Endothelial cell of umbilical vein (primary cell): ENCODE measurements at regions not wholly inside any gene's neighbourhood (a gene's known extent, or its start where the extent isn't known, plus 50 kb on each side); places are given as distances from the start of the nearest gene placed in this dataset.

Experiments
- BruUV-seq: library from RNA; stranded (reverse); fragments of 400-500 nt; replicated peaks from 2 replicates; lab custom pipeline; 2021; lab: Mats Ljungman, UMichigan
- CTCF ChIA-PET: fragments of 300-600, 350-600 bp; sonication (Branson Sonifier 250); formaldehyde crosslinking; loops from one replicate; lab custom pipeline; 2021; ENCODE audit warnings: antibody characterized with exemption, inconsistent platforms; lab: Charles Lee
- POLR2A ChIA-PET: fragments of 300-600, 350-600 bp; sonication (Branson Sonifier 250); formaldehyde crosslinking; loops from one replicate; lab custom pipeline; 2021; ENCODE audit warnings: antibody characterized with exemption, inconsistent platforms; lab: Charles Lee
- DNase-seq: peaks from one replicate; pipeline ENCODE4 v3.0.0-alpha.2; 2011; ENCODE audit warnings: low read depth, low spot score
- FAIRE-seq: peaks from 2 replicates; lab custom pipeline; 2011; peaks lifted over from hg19 to GRCh38; lab: Jason Lieb, UNC
- H2AFZ ChIP-seq: 2 replicates; pipeline ENCODE4 v1.6.0; 2012; ENCODE audit warnings: low read depth, low read length, control low read depth, inconsistent platforms
- H3K27ac ChIP-seq: 2 replicates; pipeline ENCODE4 v1.5.1; 2011; ENCODE audit warnings: low read depth, mild to moderate bottlenecking, control low read depth, low read length, moderate library complexity; ENCODE audit not compliant: insufficient read depth
- H3K27me3 ChIP-seq, 2 experiments: 2 replicates each; pipeline versions ENCODE4 v1.6.0 to v1.6.1; 2011; ENCODE audit warnings: low read length in 2 of 2, mixed read lengths in 1 of 2; ENCODE audit not compliant: control insufficient read depth in 2 of 2, insufficient read depth in 2 of 2
- H3K36me3 ChIP-seq, 2 experiments: 2 replicates in 1 of 2; 3 replicates in 1 of 2; pipeline ENCODE4 v1.5.1; 2011; ENCODE audit warnings: low read length in 2 of 2, mild to moderate bottlenecking in 1 of 2, moderate library complexity in 1 of 2; ENCODE audit not compliant: control insufficient read depth in 2 of 2, insufficient read depth in 2 of 2; ENCODE audit errors: extremely low read depth in 1 of 2
- H3K4me1 ChIP-seq: 3 replicates; pipeline ENCODE4 v1.5.1; 2011; ENCODE audit warnings: mild to moderate bottlenecking, low read length; ENCODE audit not compliant: control insufficient read depth, insufficient read depth; ENCODE audit errors: extremely low read depth
- H3K4me2 ChIP-seq: 2 replicates; pipeline ENCODE4 v1.6.1; 2011; ENCODE audit warnings: low read length, control low read depth, mixed read lengths; ENCODE audit not compliant: insufficient read depth
- H3K4me3 ChIP-seq, 3 experiments: fragments of 200-600 bp in 1 of 3; sonication (generic), shearing (Covaris generic) in 1 of 3; replicated peaks in 1 of 3; 2 replicates each; pipeline ENCODE4 v1.5.1; 2011 to 2016; ENCODE audit warnings: control low read depth in 3 of 3, low read length in 3 of 3, mild to moderate bottlenecking in 2 of 3, inconsistent platforms in 1 of 3, low read depth in 1 of 3, moderate library complexity in 1 of 3; ENCODE audit not compliant: insufficient read depth in 1 of 3
- H3K79me2 ChIP-seq: 2 replicates; pipeline ENCODE4 v1.6.0; 2012; ENCODE audit warnings: low read length, inconsistent platforms; ENCODE audit not compliant: control insufficient read depth, insufficient read depth
- H3K9ac ChIP-seq: replicated peaks from 2 replicates; pipeline ENCODE3; 2011; ENCODE audit warnings: low read length, control low read depth; ENCODE audit not compliant: insufficient read depth; ENCODE audit errors: extremely low read depth
- H3K9me1 ChIP-seq: replicated peaks from 3 replicates; pipeline ENCODE4 v1.6.0; 2011; ENCODE audit warnings: mild to moderate bottlenecking, low read length; ENCODE audit not compliant: control insufficient read depth, insufficient read depth; ENCODE audit errors: extremely low read depth
- H3K9me3 ChIP-seq: replicated peaks from 2 replicates; pipeline ENCODE4 v1.5.1; 2012; ENCODE audit warnings: low read length, inconsistent platforms; ENCODE audit not compliant: control insufficient read depth, insufficient read depth
- H4K20me1 ChIP-seq: replicated peaks from 2 replicates; pipeline ENCODE3; 2011; ENCODE audit warnings: mild to moderate bottlenecking, low read length; ENCODE audit not compliant: control insufficient read depth, insufficient read depth; ENCODE audit errors: extremely low read depth
- CTCF ChIP-seq, 2 donors: IDR thresholded peaks; 1 replicate in 1 of 2; 2 replicates in 1 of 2; pipeline ENCODE4 v1.5.1; 2011; ENCODE audit warnings: low read length in 2 of 2, mild to moderate bottlenecking in 2 of 2, moderate library complexity in 2 of 2, control low read depth in 1 of 2, inconsistent platforms in 1 of 2, low read depth in 1 of 2; ENCODE audit not compliant: insufficient read depth in 1 of 2; ENCODE audit errors: extremely low read depth in 1 of 2
- EZH2 ChIP-seq: IDR thresholded peaks from 2 replicates; pipeline ENCODE4 v1.6.1; 2012; ENCODE audit warnings: borderline replicate concordance, low read depth, mild to moderate bottlenecking, moderate library complexity, low read length, inconsistent platforms; ENCODE audit not compliant: severe bottlenecking
- FOS ChIP-seq: IDR thresholded peaks from 2 replicates; pipeline ENCODE4 v1.6.1; 2011; ENCODE audit warnings: mild to moderate bottlenecking, low read length, moderate library complexity, borderline replicate concordance; ENCODE audit not compliant: insufficient read depth
- GATA2 ChIP-seq: IDR thresholded peaks from 2 replicates; pipeline ENCODE4 v1.7.0; 2011; ENCODE audit warnings: low read depth, mild to moderate bottlenecking, moderate library complexity, mixed read lengths, low read length; ENCODE audit not compliant: insufficient read length, insufficient read depth
- JUN ChIP-seq: IDR thresholded peaks from 2 replicates; pipeline ENCODE4 v1.6.1; 2011; ENCODE audit warnings: borderline replicate concordance, low read depth; ENCODE audit not compliant: insufficient read length, insufficient read depth
- MAX ChIP-seq: IDR thresholded peaks from 2 replicates; pipeline ENCODE4 v1.6.1; 2011; ENCODE audit not compliant: insufficient read depth, insufficient read length
- MYC ChIP-seq: IDR thresholded peaks from one replicate; pipeline ENCODE4 v1.6.1; 2011; ENCODE audit warnings: mild to moderate bottlenecking, low read depth, low read length
- POLR2A ChIP-seq: IDR thresholded peaks from 2 replicates; pipeline ENCODE4 v1.6.1; 2012; ENCODE audit warnings: low read depth, mild to moderate bottlenecking, control low read depth, low read length
- POLR2AphosphoS5 ChIP-seq: IDR thresholded peaks from 2 replicates; pipeline ENCODE4 v1.6.1; 2012; ENCODE audit warnings: low read depth, mild to moderate bottlenecking, control low read depth, low read length, moderate library complexity; ENCODE audit not compliant: insufficient read depth
- dilution Hi-C: fragments of 300-500 bp; cut with MboI; formaldehyde crosslinking; loops from one replicate; pipeline ENCODE4 v1.15.0; 2019; ENCODE audit warnings: low sequenced_read_pairs; ENCODE audit not compliant: extremely low pct_ligation_motif_present
- intact Hi-C: fragments of 100-400 bp; cut with micrococcal nuclease; formaldehyde crosslinking; loops from one replicate; pipeline ENCODE4 v1.10.0; 2022

GRCh38 chrX:70998411-70999027 is 67.6 kb upstream of the SLC7A3 start:
- Histone ChIP-seq H4K20me1 (no peaks in the 10 kb centered on the region), H3K4me1 (no peaks in the 10 kb centered on the region), H3K9ac (no peak overlapping the region), H3K4me3 (no peak overlapping the region), H3K9me3 (no peaks in the 10 kb centered on the region), H3K36me3 (no peaks in the 10 kb centered on the region), H3K4me2 (no peak overlapping the region), H3K27me3 (peaks cover 0 to 2% of the 10 kb centered on the region in 2 experiments), H2AFZ (no peak overlapping the region), H3K27ac (no peak overlapping the region), H3K9me1 (no peaks in the 10 kb centered on the region), H3K79me2 (no peaks in the 10 kb centered on the region)
- TF ChIP-seq POLR2A (no peak), CTCF (IDR thresholded peaks at IDR 0.05; ENCODE audit: extremely low read depth in 1 of 2, insufficient read depth in 1 of 2, low read depth in 1 of 2, low read length in 2 of 2) (peak in 1 of 2 donors; percentile 8)
- ChIA-PET POLR2A (no interaction called here), CTCF (no interaction called here)
- no TSS peak for BruUV-seq
- FAIRE-seq (no peak), DNase-seq (peak; percentile 9)
- dilution Hi-C loops (no loop called here), intact Hi-C loops (loop anchor here (1.0 to 10.0 kb wide), 2 partner anchors 116 to 181 kb away; partner anchors contain the start of genes IL2RG and MED12)

GRCh38 chrX:70995338-70995737 is 64.4 kb upstream of the SLC7A3 start:
- no peaks in the 10 kb centered on the region for H3K79me2 ChIP-seq
- H3K4me3 ChIP-seq: no peak overlapping the region
- H3K4me1 ChIP-seq: no peaks in the 10 kb centered on the region
- no TSS peak for BruUV-seq
- no peaks in the 10 kb centered on the region for H3K9me3 ChIP-seq
- H3K27me3 ChIP-seq: no peaks in the 10 kb centered on the region
- DNase-seq (no peak), FAIRE-seq (no peak)
- H3K4me2 ChIP-seq: no peak overlapping the region
- no peak overlapping the region for H2AFZ ChIP-seq
- intact Hi-C loops: loop anchor here (10.0 kb wide), 1 partner anchor 119 kb away; the partner anchor contains the start of genes IL2RG and MED12
- TF ChIP-seq MAX (no peak), MYC (no peak), POLR2A (no peak), FOS (no peak), EZH2 (no peak), CTCF (IDR thresholded peaks at IDR 0.05; ENCODE audit: extremely low read depth in 1 of 2, insufficient read depth in 1 of 2, low read depth in 1 of 2, low read length in 2 of 2) (no peak), JUN (no peak), GATA2 (no peak), POLR2AphosphoS5 (no peak)
- H3K36me3 ChIP-seq: no peaks in the 10 kb centered on the region
- H4K20me1 ChIP-seq: no peaks in the 10 kb centered on the region
- CTCF ChIA-PET: no interaction called here
- no peak overlapping the region for H3K9ac ChIP-seq
- no peaks in the 10 kb centered on the region for H3K9me1 ChIP-seq
- no peak overlapping the region for H3K27ac ChIP-seq
- POLR2A ChIA-PET: no interaction called here
- dilution Hi-C loops: no loop called here
